NCI-H748 (cell line): ENCODE measurements at regions not wholly inside any gene's neighbourhood (a gene's known extent, or its start where the extent isn't known, plus 50 kb on each side); places are given as distances from the start of the nearest gene placed in this dataset.
"Not testable (repeated sequence)": the region's sequence is repeated elsewhere in the genome, so short reads cannot be mapped to it uniquely, and the experiment has no call there.

Experiments
- DNase-seq: peaks from one replicate; lab custom pipeline; 2025; ENCODE audit not compliant: unreplicated experiment; lab: John Stamatoyannopoulos, UW

GRCh38 chr6:76574746-76575145 is 502.3 kb upstream of the IMPG1 start:
- no peak for DNase-seq

GRCh38 chr6:76565932-76566331 is 493.5 kb upstream of the IMPG1 start:
- DNase-seq: no peak

GRCh38 chr6:76562371-76562770 is 489.9 kb upstream of the IMPG1 start:
- not testable (repeated sequence) for DNase-seq

- not testable (repeated sequence) for DNase-seq
Observed at GRCh38 chr6:76560851-76561755, 488.6 kb upstream of the IMPG1 start.

GRCh38 chr6:76553256-76553655 is 480.8 kb upstream of the IMPG1 start:
- no peak for DNase-seq

- no peak for DNase-seq
Observed at GRCh38 chr6:76552268-76552667, 479.8 kb upstream of the IMPG1 start.

GRCh38 chr6:76533661-76534060 is 461.2 kb upstream of the IMPG1 start:
- DNase-seq: no peak

GRCh38 chr6:76532647-76533046 is 460.2 kb upstream of the IMPG1 start:
- no peak for DNase-seq

GRCh38 chr6:76518443-76518842 is 446.0 kb upstream of the IMPG1 start:
- DNase-seq: no peak

- no peak for DNase-seq
Observed at GRCh38 chr6:76516924-76517323, 444.5 kb upstream of the IMPG1 start.

- DNase-seq: peak; percentile 70
Observed at GRCh38 chr6:76510489-76510888, 438.0 kb upstream of the IMPG1 start.

GRCh38 chr6:76509397-76509796 is 436.9 kb upstream of the IMPG1 start:
- DNase-seq: no peak

GRCh38 chr6:76506808-76507207 is 434.3 kb upstream of the IMPG1 start:
- DNase-seq: no peak

GRCh38 chr6:76495909-76496308 is 423.4 kb upstream of the IMPG1 start:
- peak; percentile 8 for DNase-seq

- DNase-seq: not testable (repeated sequence)
Observed at GRCh38 chr6:76491376-76491775, 418.9 kb upstream of the IMPG1 start.

GRCh38 chr6:76490456-76490855 is 418.0 kb upstream of the IMPG1 start:
- no peak for DNase-seq

- DNase-seq: peak; percentile 71
Observed at GRCh38 chr6:76481101-76481500, 408.6 kb upstream of the IMPG1 start.

- no peak for DNase-seq
Observed at GRCh38 chr6:76472858-76473257, 400.4 kb upstream of the IMPG1 start.

- no peak for DNase-seq
Observed at GRCh38 chr6:76466286-76466685, 393.8 kb upstream of the IMPG1 start.

GRCh38 chr6:76465410-76465809 is 392.9 kb upstream of the IMPG1 start:
- no peak for DNase-seq

GRCh38 chr6:76453270-76453669 is 380.8 kb upstream of the IMPG1 start:
- no peak for DNase-seq

GRCh38 chr6:76451926-76452709 is 379.7 kb upstream of the IMPG1 start:
- no peak for DNase-seq
